HepG2 (cell line): ENCODE measurements at regions not wholly inside any gene's neighbourhood (a gene's known extent, or its start where the extent isn't known, plus 50 kb on each side); places are given as distances from the start of the nearest gene placed in this dataset.

ENCODE experiments used
- ATAC-seq: fragments of 200-7000 bp; cut with Tn5 transposase; 3 replicates; pipeline ENCODE4 v1.9.1; 2020; ENCODE audit warnings: mild to moderate bottlenecking, moderate library complexity
- BruUV-seq: library from RNA; stranded (reverse); fragments of 400-500 nt; replicated peaks from 2 replicates; lab custom pipeline; 2021; lab: Mats Ljungman, UMichigan
- CTCF ChIA-PET: fragments of 300-600 bp; formaldehyde crosslinking; extraction: SDS; loops from one replicate; lab custom pipeline; 2021; ENCODE audit warnings: low total read pairs, inconsistent platforms, low intra/inter-chr PET ratio; lab: Yijun Ruan, JAX
- POLR2A ChIA-PET: fragments of 350-600 bp; sonication (Branson Sonifier 250); formaldehyde crosslinking; loops from one replicate; lab custom pipeline; 2020; ENCODE audit warnings: antibody characterized with exemption, inconsistent platforms; lab: Yijun Ruan, JAX
- DNase-seq: peaks from one replicate; pipeline ENCODE4 v3.0.0-alpha.2; 2015; ENCODE audit warnings: low spot score
- FAIRE-seq: peaks from 3 replicates; lab custom pipeline; 2011; peaks lifted over from hg19 to GRCh38; lab: Jason Lieb, UNC
- H2AFZ ChIP-seq: one replicate; pipeline ENCODE4 v1.6.1; 2011; ENCODE audit warnings: low read length, inconsistent platforms
- H3K27ac ChIP-seq: fragments of 300-600 bp; 3 replicates; pipeline ENCODE4 v1.8.0; 2011; ENCODE audit warnings: mixed run types, mild to moderate bottlenecking, mixed read lengths, low read length, inconsistent platforms; ENCODE audit not compliant: insufficient read depth; ENCODE audit errors: extremely low read length
- H3K27me3 ChIP-seq, 2 experiments: fragments of 200-600 bp in 1 of 2; 2 replicates in 1 of 2; 3 replicates in 1 of 2; pipeline versions ENCODE4 v1.6.0 to v1.8.0; 2011; ENCODE audit warnings: low read length in 2 of 2, mild to moderate bottlenecking in 2 of 2, moderate library complexity in 2 of 2, inconsistent platforms in 1 of 2; ENCODE audit not compliant: insufficient read depth in 2 of 2, control insufficient read depth in 1 of 2
- H3K36me3 ChIP-seq, 2 experiments: fragments of 200-600 bp in 1 of 2; replicated peaks in 1 of 2; 2 replicates in 1 of 2; 3 replicates in 1 of 2; pipeline versions ENCODE4 v1.5.1 to v1.8.0; 2011; ENCODE audit warnings: low read length in 2 of 2, inconsistent platforms in 1 of 2; ENCODE audit not compliant: insufficient read depth in 2 of 2, control insufficient read depth in 1 of 2
- H3K4me1 ChIP-seq: 2 replicates; pipeline ENCODE4 v1.5.1; 2012; ENCODE audit warnings: low read length, inconsistent platforms; ENCODE audit not compliant: insufficient read depth
- H3K4me2 ChIP-seq: 2 replicates; pipeline ENCODE4 v1.6.0; 2011; ENCODE audit warnings: low read depth, low read length, inconsistent platforms
- H3K4me3 ChIP-seq, 3 experiments: fragments of 200-600 bp in 1 of 3; sonication (generic), shearing (Covaris generic) in 1 of 3; replicated peaks in 1 of 3; 2 replicates each; pipeline ENCODE4 v1.5.1; 2011 to 2016; ENCODE audit warnings: low read length in 3 of 3, inconsistent platforms in 2 of 3, low read depth in 2 of 3, mild to moderate bottlenecking in 2 of 3, control low read depth in 1 of 3, mixed read lengths in 1 of 3; ENCODE audit not compliant: insufficient read depth in 1 of 3
- H3K79me2 ChIP-seq: one replicate; pipeline ENCODE4 v1.6.1; 2011; ENCODE audit warnings: low read length, inconsistent platforms; ENCODE audit not compliant: insufficient read depth
- H3K9ac ChIP-seq: 2 replicates; pipeline ENCODE4 v1.6.0; 2011; ENCODE audit warnings: mild to moderate bottlenecking, low read depth, low read length, inconsistent platforms; ENCODE audit not compliant: insufficient read depth
- H3K9me3 ChIP-seq: 2 replicates; pipeline ENCODE4 v1.5.1; 2012; ENCODE audit warnings: mild to moderate bottlenecking, low read length
- H4K20me1 ChIP-seq: 2 replicates; pipeline ENCODE4 v1.6.0; 2011; ENCODE audit warnings: inconsistent platforms, mild to moderate bottlenecking, low read length, moderate library complexity; ENCODE audit not compliant: insufficient read depth
- ATF4 ChIP-seq, 2 experiments: fragments of 450-650 bp in 1 of 2; sonication (generic) in 1 of 2; formaldehyde crosslinking; IDR thresholded peaks; 2 replicates each; pipeline versions ENCODE4 v1.5.0 to v1.8.0; 2020 to 2022; ENCODE audit warnings: mild to moderate bottlenecking in 1 of 2, missing genetic modification reagents in 1 of 2
- FOXA3 ChIP-seq: IDR thresholded peaks from 2 replicates; pipeline ENCODE4 v1.6.1; 2016; ENCODE audit warnings: missing genetic modification reagents, missing compliant biosample characterization
- POLR2AphosphoS2 ChIP-seq: IDR thresholded peaks from 2 replicates; pipeline ENCODE4 v1.6.1; 2011; ENCODE audit warnings: low read depth, low read length, improper control_type of control experiment
- SETDB1 ChIP-seq: sonication (generic); formaldehyde crosslinking; IDR thresholded peaks from 2 replicates; pipeline ENCODE4 v1.5.1; 2020; ENCODE audit warnings: missing genetic modification reagents, mild to moderate bottlenecking, borderline replicate concordance
- ZNF12 ChIP-seq: sonication (generic); formaldehyde crosslinking; IDR thresholded peaks from 2 replicates; pipeline ENCODE4 v1.5.0; 2020; ENCODE audit warnings: missing genetic modification reagents
- ZNF207 ChIP-seq: fragments of 450-650 bp; IDR thresholded peaks from 2 replicates; pipeline ENCODE4 v1.6.1; 2016; ENCODE audit warnings: antibody characterized with exemption, borderline replicate concordance
- ZNF3 ChIP-seq: IDR thresholded peaks from 2 replicates; pipeline ENCODE4 v1.7.0; 2017; ENCODE audit warnings: inconsistent platforms
- ZNF784 ChIP-seq: sonication (generic); formaldehyde crosslinking; IDR thresholded peaks from 2 replicates; pipeline ENCODE4 v1.5.1; 2020; ENCODE audit warnings: missing genetic modification reagents, mild to moderate bottlenecking, borderline replicate concordance
- WGBS: methylation state at CpG from one replicate; pipeline ENCODE4 v1.1.6; 2017; ENCODE audit warnings: low lambda C conversion rate; 5-methylcytosine and 5-hydroxymethylcytosine counted together
- in situ Hi-C: cut with HindIII; loops from 2 replicates; pipeline ENCODE4 v1.10.0; 2017; ENCODE audit warnings: low pct_unique_long_range_greater_than_20kb; ENCODE audit not compliant: extremely low pct_ligation_motif_present
- intact Hi-C: fragments of 100-400 bp; cut with micrococcal nuclease; formaldehyde crosslinking; loops from one replicate; pipeline ENCODE4 v1.10.0; 2022; ENCODE audit not compliant: unreplicated experiment

DNA sequence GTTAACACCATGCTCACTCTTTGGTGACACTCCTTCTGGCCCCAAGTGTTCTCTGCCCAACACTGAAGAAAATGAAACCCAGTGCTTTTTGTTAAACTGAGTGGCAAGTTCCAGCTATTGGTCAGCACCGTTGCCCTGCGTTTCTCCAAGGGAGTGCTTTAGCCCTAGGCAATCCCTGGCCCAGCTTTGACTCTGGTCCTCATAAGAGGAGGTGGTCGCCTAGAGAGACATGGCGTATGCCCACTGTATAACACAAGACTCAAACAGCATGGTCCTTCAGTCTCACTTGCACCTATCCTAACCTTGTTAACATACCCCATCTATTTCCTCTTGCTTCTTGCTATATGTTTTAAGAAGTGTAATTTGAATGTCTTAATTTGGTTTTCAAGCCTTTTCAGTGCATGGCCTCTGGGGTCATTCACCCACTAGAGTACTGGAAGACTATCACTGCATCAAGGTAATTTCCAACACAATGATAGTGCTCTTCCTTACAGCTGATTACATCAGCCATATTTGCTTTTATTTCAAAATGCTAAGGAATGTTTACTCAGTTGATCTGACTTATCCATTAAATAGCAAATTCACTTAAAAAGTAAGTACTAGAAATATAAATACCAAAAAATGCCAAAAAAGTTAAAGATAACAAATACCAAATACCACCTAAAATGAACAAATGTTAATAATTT lies 190.5 kb upstream of the SOX21 start:
- ATAC-seq = no peak
- H3K4me2 ChIP-seq = no peak overlapping the region
- no peak for DNase-seq
- intact Hi-C loops = no loop called here
- H4K20me1 ChIP-seq = no peaks in the 10 kb centered on the region
- no peak for FAIRE-seq
- no peak overlapping the region for H3K27ac ChIP-seq
- ChIA-PET POLR2A (no interaction called here), CTCF (no interaction called here)
- no peaks in the 10 kb centered on the region for H3K36me3 ChIP-seq
- H3K9me3 ChIP-seq = no peaks in the 10 kb centered on the region
- H2AFZ ChIP-seq = no peak overlapping the region
- no peaks in the 10 kb centered on the region for H3K79me2 ChIP-seq
- BruUV-seq = no TSS peak
- TF ChIP-seq ZNF3 (CRISPR knock-in tag) (no peak), ZNF784 (CRISPR knock-in tag) (no peak), POLR2AphosphoS2 (no peak), FOXA3 (CRISPR knock-in tag) (peak; percentile 21; the same call in 1 of the 2 replicates), ATF4 (CRISPR knock-in tag; IDR thresholded peaks at IDR 0.05) (peak in 1 of 2 experiments; percentile 80; a peak in 2 of 4 replicates), ZNF207 (no peak)
- in situ Hi-C loops = no loop called here
- 9% methylated on average over 4 of the region's 4 CpGs for whole genome bisulfite sequencing
- no peaks in the 10 kb centered on the region for H3K4me1 ChIP-seq
- H3K4me3 ChIP-seq = no peak overlapping the region
- H3K9ac ChIP-seq = no peak overlapping the region
- H3K27me3 ChIP-seq = no peaks in the 10 kb centered on the region; a peak in 1 of 5 replicates

GRCh38 chr13:94901070-94901469 lies 188.7 kb upstream of the SOX21 start:
- Histone ChIP-seq H3K4me3 (no peak overlapping the region), H3K27me3 (no peaks in the 10 kb centered on the region; a peak in 1 of 5 replicates), H3K79me2 (no peaks in the 10 kb centered on the region), H3K9me3 (no peaks in the 10 kb centered on the region), H2AFZ (no peak overlapping the region), H3K27ac (no peak overlapping the region), H3K36me3 (no peaks in the 10 kb centered on the region), H4K20me1 (no peaks in the 10 kb centered on the region), H3K4me1 (no peaks in the 10 kb centered on the region), H3K4me2 (no peak overlapping the region; the same call in 1 of the 2 replicates), H3K9ac (no peak overlapping the region)
- TF ChIP-seq ZNF12 (CRISPR knock-in tag) = peak; percentile 90
- no peak for TF ChIP-seq SETDB1 (CRISPR knock-in tag)
- in situ Hi-C loops = no loop called here
- intact Hi-C loops = no loop called here
- DNase-seq (no peak), FAIRE-seq (no peak), ATAC-seq (peak; percentile 51)
- POLR2A ChIA-PET = no interaction called here
- CTCF ChIA-PET = no interaction called here
- WGBS = 0% methylated on average over 3 of the region's 3 CpGs
- no TSS peak for BruUV-seq
